ENCODE measurements at regions not wholly inside any gene's neighbourhood (a gene's known extent, or its start where the extent isn't known, plus 50 kb on each side); places are given as distances from the start of the nearest gene placed in this dataset.
A peak's percentile ranks its signal among the peaks of the same experiment; 100 is the strongest.

DNA sequence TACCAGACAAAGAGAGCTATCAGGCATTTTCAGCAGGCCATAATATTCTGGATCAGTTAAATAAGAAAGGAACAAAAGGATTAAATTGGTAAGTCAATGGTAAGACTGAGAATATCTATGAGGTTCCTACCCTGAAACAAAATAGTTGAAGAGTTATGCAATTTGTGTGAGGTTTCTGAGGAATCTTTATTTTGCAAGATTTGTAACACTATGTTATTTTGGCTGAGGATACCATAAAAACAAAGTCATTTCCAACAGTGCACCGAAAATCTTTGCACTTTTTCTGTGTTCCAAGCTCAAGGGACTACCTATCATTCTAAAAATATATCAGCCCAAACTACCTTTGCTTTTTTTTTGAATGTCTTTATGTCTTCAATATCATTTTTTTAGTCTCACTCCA is 383.3 kb upstream of the CITED2 start:
- no peaks in the 10 kb centered on the region for H3K36me3 ChIP-seq
- no peak overlapping the region for H3K27ac ChIP-seq
- H3K9me3 ChIP-seq (replicated peaks): no peaks in the 10 kb centered on the region
- H3K27me3 ChIP-seq: no peaks in the 10 kb centered on the region
- H3K4me3 ChIP-seq: no peak overlapping the region
- peaks cover 29% of the 10 kb centered on the region for H3K4me1 ChIP-seq
- no peak for DNase-seq

DNA sequence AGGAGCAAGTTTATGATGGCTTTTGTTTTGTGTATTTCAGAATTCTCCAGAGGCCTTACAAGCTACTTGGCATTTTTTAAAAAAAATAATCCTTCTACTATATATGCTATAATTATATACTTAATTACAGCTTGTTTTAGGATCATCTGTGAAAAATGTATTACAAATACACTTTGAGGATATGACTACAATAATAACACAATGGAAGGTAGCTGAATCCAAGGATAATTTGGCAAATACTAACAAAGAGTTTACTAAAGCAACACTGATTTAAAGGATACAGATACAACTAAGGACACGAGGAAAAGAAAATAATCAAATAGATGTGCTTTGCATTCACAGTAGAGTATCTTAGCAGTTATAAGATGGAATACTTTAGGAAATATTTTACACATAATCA is 381.9 kb upstream of the CITED2 start:
- Histone ChIP-seq H3K27me3 (no peaks in the 10 kb centered on the region), H3K9me3 (replicated peaks) (no peaks in the 10 kb centered on the region), H3K27ac (no peak overlapping the region), H3K36me3 (no peaks in the 10 kb centered on the region), H3K4me3 (no peak overlapping the region), H3K4me1 (peaks cover 31% of the 10 kb centered on the region)
- DNase-seq: no peak

DNA sequence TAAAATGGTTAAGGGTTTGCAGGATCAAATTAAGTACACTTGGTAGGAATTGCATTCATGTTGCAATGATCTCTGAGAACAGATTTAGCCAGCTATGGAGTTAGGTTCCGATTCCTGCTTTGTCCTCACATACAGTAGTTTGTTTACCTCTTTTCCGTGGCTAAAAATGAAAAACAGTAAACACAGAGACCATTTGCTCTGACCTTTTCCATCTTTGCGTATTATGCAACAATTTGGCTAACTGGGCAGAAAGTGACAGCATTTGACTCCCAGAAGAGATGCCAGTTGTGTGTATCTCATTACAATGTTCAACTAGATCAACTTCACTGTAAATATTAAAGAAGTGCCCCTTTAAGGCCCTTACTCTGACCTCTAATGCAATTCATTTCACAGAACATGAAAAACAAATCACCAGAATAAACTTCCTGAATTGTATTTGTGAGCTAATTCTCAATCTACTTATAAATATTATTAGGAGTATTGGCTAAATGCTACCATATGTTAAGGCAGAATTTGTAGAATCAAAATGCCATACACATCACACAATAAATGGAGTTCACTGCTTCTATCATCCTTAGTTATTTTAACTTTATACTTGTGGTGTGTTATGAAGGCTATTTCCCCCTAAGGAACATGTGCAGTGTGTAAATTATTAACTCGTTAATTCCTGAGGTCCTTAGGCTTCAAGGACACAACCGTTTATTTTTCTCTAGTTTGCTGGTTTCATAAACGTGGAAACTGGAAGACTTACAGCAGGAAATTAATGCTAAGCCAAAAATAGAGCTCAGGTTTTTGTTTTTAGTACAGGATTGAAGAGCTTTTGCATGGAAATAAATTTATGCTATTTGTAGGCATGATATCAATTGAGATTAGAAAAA is 380.7 kb upstream of the CITED2 start:
- Histone ChIP-seq H3K36me3 (no peaks in the 10 kb centered on the region), H3K4me3 (no peak overlapping the region), H3K4me1 (peaks cover 32% of the 10 kb centered on the region), H3K9me3 (replicated peaks) (no peaks in the 10 kb centered on the region), H3K27me3 (no peaks in the 10 kb centered on the region), H3K27ac (peak overlapping the region; percentile 46)
- no peak for DNase-seq

DNA sequence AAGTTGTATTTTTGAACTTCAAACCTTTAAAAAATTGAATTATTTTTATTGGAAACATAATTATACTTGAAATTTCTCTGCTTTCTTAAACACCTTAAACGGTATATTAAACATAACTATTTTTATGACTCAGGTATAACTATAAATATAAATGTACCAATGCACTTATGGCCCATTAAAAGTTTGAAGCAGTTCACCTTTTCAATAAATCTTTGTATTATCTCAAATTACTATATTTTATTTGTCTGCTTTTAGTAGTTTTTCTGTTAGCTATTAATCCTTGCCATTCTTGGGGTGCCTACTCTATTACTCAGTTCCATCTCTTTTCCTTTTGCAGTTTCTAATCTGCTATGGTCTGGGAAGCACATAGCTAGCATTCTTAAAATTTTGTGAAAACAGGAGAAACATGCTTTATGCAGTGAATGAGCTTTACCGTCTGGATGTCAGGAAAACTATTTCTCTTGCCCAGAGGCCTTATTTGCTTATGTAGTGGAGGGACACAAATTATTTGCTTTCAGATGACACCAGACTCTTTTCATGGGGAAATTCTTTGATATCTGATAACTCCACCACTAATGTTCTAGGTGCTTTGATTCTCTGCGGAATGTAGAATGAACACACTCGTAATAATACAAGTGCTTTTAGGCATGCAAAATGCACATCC is 378.9 kb upstream of the CITED2 start:
- peak; percentile 15 to 40 for DNase-seq
- H3K27ac ChIP-seq: peak overlapping the region; percentile 46

DNA sequence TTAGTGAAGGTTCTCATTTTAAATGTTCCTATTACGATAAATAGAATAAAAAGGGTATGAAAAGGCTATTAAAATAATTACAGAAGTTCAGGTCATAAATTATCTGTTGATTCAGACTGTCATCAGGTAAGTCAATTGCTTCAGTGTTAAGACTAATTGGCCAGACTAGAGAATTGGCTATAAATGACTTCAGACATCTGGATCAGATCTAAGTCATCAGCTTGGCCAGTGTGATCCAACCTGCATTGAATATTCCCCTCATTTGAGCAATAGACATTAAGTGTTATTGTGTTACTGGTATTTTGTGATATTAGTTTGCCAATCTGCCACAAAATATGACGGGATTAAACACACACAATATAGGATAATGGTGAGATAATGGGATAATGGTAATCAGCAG is 377.6 kb upstream of the CITED2 start:
- H3K27ac ChIP-seq: no peak overlapping the region

More for the DNA sequence above, 378.9 kb upstream of the CITED2 start:
- H3K4me1 ChIP-seq: peaks cover 32% of the 10 kb centered on the region
- H3K9me3 ChIP-seq (replicated peaks): no peaks in the 10 kb centered on the region
- no peaks in the 10 kb centered on the region for H3K36me3 ChIP-seq
- no peak overlapping the region for H3K4me3 ChIP-seq
- H3K27me3 ChIP-seq: no peaks in the 10 kb centered on the region

DNA sequence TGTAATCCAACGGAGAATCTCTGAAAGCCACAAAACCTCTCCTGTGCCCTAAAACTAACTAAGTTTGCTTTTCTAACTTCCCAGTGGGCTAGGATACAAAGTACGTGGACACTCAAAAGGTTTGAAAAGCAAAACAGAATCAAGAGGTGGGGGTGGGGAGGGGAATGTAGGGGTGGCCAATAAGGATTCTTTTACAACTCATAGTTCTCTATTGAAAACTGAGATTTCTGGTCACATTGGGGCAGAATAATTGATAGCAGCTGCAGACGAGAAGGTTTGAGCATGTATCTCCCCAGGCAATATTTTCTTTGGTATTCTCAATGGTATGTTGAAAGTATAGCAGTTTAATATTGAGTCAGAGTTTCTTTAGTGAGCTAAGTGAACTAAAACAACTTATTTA is 376.7 kb upstream of the CITED2 start:
- no peaks in the 10 kb centered on the region for H3K27me3 ChIP-seq
- no peaks in the 10 kb centered on the region for H3K36me3 ChIP-seq
- no peak overlapping the region for H3K4me3 ChIP-seq
- no peak for DNase-seq
- no peak overlapping the region; the same call in 1 of the 2 replicates for H3K27ac ChIP-seq
- peaks cover 32% of the 10 kb centered on the region for H3K4me1 ChIP-seq
- no peaks in the 10 kb centered on the region for H3K9me3 ChIP-seq (replicated peaks)

More for the DNA sequence above, 377.6 kb upstream of the CITED2 start:
- H3K36me3 ChIP-seq: no peaks in the 10 kb centered on the region
- no peaks in the 10 kb centered on the region for H3K9me3 ChIP-seq (replicated peaks)
- H3K4me3 ChIP-seq: no peak overlapping the region
- no peak for DNase-seq
- no peaks in the 10 kb centered on the region for H3K27me3 ChIP-seq
- H3K4me1 ChIP-seq: peaks cover 32% of the 10 kb centered on the region

DNA sequence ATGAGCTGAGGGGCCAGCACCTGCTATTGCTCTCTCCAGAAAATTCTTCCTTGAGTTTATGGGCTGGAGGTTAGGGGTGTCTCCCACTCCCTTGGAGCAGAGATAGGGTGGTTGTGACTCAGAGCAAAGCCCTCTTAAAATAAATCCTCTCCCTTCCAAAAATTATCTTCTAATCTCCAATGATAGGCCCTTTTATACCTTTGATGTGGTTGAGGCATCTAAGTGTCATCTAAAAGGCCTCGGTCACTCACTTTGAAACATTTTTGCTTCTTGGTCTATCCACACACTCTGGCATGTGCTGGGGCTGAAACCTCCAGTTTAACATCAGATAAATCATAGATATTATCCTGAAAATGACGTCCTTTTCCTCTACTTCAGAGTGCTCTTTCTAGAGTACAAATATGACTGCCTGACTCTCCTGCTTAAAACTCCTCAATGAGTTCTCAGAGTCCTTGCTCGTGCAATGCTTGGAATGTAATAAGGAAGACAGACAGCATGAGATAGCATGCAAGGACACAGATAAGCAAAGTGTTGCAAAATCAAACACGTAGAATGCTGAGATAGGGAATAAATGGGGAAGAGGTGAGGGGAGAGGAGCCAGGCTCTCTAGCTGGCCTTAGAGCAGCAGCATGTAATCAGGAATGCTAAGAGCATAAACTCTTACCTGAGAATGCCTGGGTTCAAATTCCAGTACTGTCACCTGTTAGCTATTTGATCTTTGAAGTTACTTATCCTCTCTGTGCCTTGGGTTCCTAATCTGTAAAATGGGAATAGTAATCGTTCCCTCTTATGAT is 374.1 kb upstream of the CITED2 start:
- Histone ChIP-seq H3K27ac (no peak overlapping the region), H3K27me3 (no peaks in the 10 kb centered on the region), H3K4me1 (peaks cover 12% of the 10 kb centered on the region), H3K4me3 (no peak overlapping the region), H3K9me3 (replicated peaks) (no peaks in the 10 kb centered on the region), H3K36me3 (no peaks in the 10 kb centered on the region)
- DNase-seq: no peak

DNA sequence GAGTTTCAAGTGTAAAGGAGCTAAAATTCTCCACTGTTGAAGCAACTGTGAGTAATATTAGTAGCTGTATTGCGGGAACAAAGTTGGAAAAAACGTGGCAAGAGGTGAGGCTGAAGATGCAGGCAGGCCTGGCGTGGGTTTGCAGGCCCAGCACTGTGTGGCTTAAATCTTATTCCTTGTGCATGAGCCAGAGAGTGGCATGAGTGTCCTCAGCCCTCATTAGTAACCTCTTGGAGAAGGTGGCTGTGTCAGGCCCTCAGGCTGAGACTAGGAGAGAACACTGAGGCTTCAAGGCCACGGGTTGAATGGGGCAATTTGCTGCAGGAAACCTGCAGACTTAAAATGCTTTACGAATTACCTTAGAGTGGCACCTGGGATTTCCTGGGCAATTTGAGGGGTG is 372.7 kb upstream of the CITED2 start:
- H3K4me3 ChIP-seq: no peak overlapping the region
- no peaks in the 10 kb centered on the region for H3K9me3 ChIP-seq (replicated peaks)
- peaks cover 3% of the 10 kb centered on the region; the same call in 1 of the 2 replicates for H3K4me1 ChIP-seq
- DNase-seq: no peak
- no peaks in the 10 kb centered on the region for H3K27me3 ChIP-seq
- no peaks in the 10 kb centered on the region for H3K36me3 ChIP-seq
- H3K27ac ChIP-seq: no peak overlapping the region

DNA sequence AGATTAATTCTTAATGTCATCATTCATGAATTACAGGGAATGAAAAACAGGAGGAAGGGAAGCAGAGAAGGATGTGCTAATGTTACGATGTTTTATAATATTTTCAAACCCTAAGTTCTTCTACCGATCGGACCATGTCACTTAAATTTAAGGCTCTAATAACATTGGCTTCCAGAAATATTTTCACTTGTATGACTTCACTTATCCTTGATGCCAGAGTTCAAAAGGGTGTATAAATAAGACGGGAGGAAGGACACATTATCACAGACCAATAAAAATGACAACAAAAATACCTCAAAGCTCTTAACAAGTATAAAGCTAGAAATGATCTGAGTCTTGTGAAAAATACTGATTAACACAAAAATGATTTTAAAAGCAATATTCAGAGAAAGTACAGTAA is 370.4 kb upstream of the CITED2 start:
- Histone ChIP-seq H3K36me3 (no peaks in the 10 kb centered on the region), H3K9me3 (replicated peaks) (no peaks in the 10 kb centered on the region), H3K27ac (no peak overlapping the region), H3K27me3 (no peaks in the 10 kb centered on the region), H3K4me1 (no peaks in the 10 kb centered on the region), H3K4me3 (no peak overlapping the region)
- no peak for DNase-seq

DNA sequence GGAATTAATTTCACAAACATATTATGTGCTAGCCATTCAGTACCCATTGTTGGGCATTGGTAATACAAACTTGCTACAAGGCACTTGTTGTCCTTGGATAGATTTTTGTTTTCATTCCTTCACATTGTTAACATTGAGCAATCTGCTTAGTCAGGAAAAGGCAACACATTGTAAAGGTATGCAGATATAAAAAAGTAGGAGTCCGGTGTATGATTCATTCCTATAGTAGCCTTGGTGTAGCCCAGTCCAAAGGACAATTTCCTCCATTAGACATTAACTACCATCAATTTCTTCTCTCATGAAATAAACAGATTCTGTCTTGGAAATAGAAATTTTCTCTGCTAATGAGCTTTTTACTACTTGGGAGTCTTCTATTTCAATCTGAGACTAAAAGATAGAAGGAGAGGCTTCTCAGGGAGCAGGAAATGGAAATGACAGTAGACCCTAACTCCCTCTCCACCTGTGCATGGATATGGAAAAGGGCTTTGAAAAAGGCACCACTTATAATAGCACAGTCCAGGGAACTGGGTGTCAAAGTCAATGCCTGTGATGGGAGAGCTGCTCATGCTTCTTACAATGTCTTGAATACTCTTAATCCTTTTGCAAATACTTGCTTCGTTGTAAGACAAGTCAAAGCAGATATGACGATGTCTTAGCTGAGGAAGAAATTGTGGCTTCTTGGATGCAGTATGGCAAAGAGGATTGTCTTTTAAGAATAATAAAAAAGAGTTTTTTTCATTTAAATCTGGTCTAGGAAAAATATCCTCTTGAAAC is 369.4 kb upstream of the CITED2 start:
- Histone ChIP-seq H3K9me3 (replicated peaks) (no peaks in the 10 kb centered on the region), H3K27ac (no peak overlapping the region), H3K36me3 (no peaks in the 10 kb centered on the region), H3K4me1 (no peaks in the 10 kb centered on the region), H3K27me3 (no peaks in the 10 kb centered on the region), H3K4me3 (no peak overlapping the region)
- DNase-seq: no peak

DNA sequence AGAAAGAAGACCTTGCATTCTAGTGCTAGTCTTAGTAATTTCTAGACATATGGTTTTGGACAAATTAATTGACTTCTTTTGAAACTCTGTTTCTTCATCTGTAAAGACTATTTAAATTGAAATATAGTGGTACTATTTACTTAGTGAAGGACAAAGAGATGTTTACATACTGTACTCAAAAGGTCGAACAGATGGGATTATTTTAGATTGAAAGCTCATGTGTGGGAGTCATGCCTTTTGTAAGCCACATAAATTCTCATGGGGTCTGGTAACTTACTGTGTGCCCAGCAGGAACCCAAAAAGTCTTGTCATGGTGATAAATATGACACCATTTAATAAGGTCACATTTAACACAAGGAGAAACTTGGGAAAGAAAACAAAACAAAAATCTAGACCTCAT is 368.2 kb upstream of the CITED2 start:
- no peak for DNase-seq
- H3K27ac ChIP-seq: no peak overlapping the region
- H3K9me3 ChIP-seq (replicated peaks): no peaks in the 10 kb centered on the region
- no peaks in the 10 kb centered on the region for H3K36me3 ChIP-seq
- H3K4me3 ChIP-seq: no peak overlapping the region
- H3K27me3 ChIP-seq: no peaks in the 10 kb centered on the region
- no peaks in the 10 kb centered on the region for H3K4me1 ChIP-seq

DNA sequence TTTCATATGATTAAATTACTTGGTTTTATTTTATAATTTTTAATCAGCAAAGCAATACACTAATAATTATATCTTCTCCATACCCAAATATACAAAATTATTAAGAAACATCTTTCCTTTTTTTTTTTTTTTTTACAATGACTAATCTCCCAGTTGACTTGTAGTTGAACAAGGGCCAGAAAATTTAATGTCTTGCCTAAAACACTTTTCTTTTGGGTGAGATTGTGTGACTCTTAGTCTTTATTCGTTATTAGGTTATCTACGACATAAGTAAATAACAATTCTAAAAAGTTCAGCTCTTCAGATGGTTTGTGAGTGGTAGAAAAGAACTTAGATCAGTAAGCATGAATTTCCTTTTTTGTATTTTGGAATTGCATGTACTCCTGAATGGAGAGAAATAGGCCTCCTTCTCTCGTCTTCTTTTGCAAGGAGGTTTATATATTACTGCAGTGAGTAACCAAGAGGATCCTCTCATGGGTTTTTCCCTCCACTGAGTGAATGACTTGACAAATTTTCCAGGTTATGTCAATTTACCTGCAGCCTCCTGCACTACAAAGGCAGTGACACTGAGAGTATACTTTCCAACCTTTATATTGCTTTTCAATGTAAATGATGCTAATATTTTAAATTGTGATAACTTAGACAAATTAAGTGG is 364.5 kb upstream of the CITED2 start:
- Histone ChIP-seq H3K27me3 (no peaks in the 10 kb centered on the region), H3K27ac (no peak overlapping the region), H3K36me3 (no peaks in the 10 kb centered on the region), H3K9me3 (replicated peaks) (no peaks in the 10 kb centered on the region), H3K4me1 (no peaks in the 10 kb centered on the region), H3K4me3 (no peak overlapping the region)
- no peak for DNase-seq

DNA sequence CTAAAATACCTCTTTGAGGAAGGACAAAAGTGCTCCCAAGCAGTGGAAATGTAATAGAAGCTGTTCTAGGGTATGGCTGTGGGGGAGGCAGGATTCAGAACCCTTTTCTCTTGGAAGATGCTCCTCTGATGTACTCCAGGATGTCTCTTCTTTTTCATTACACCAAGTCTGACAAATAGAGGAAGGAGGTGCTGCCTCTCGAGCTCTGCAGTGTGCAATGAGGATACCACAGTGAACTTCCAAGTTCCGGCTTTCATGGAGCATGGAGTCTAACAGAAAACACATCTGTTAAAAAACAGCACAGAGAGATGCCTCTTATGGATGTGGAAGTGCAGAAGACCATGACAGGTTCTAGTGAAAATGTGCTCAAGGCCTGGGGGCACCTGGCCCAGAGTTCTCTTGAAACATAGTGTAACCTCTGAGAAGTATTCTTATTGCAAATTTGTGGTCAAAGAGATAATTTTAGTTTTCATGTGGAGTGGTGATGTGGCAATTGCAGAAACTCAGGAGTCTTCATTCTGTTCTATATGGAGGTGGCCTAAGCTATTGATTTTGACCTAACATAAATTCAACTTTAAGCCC is 362.0 kb upstream of the CITED2 start:
- no peak overlapping the region for H3K4me3 ChIP-seq
- DNase-seq: no peak
- no peaks in the 10 kb centered on the region for H3K27me3 ChIP-seq
- no peaks in the 10 kb centered on the region for H3K4me1 ChIP-seq
- no peaks in the 10 kb centered on the region for H3K36me3 ChIP-seq
- no peak overlapping the region for H3K27ac ChIP-seq
- no peaks in the 10 kb centered on the region for H3K9me3 ChIP-seq (replicated peaks)

DNA sequence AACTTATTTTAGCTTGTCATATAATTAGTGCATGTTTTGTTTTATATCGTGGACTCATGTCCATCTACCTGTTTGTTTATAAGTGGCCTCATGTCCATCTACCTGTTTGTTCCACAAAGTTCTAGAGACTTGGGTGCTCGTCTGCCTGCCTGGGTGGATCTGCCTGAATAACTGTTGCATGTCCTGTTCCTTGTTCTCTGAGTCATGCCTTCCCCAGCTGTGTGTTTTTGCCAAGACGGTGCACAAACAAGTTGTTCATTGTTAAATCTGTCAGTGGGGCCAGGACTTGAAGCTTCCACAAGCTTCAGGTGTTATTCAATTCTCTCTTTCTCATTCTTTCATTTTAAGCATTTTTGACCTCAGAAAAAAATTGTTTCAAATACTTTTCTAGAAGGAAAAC is 358.0 kb upstream of the CITED2 start:
- Histone ChIP-seq H3K4me3 (no peak overlapping the region), H3K27ac (no peak overlapping the region), H3K27me3 (no peaks in the 10 kb centered on the region), H3K9me3 (replicated peaks) (no peaks in the 10 kb centered on the region), H3K36me3 (no peaks in the 10 kb centered on the region), H3K4me1 (no peaks in the 10 kb centered on the region)
- no peak for DNase-seq

Measured in SJCRH30 (cell line).